ENCODE measurements at regions not wholly inside any gene's neighbourhood (a gene's known extent, or its start where the extent isn't known, plus 50 kb on each side); places are given as distances from the start of the nearest gene placed in this dataset.

- no peak for TF ChIP-seq POLR2A (IDR thresholded peaks at IDR 0.05; ENCODE audit: low read depth, low read length)
- TF ChIP-seq TAF1 (IDR thresholded peaks at IDR 0.05; ENCODE audit: borderline replicate concordance, low read depth, low read length): no peak
Observed at GRCh38 chr5:128635379-128635778, 97.3 kb upstream of the FBN2 start.
